CD4-positive, alpha-beta T cell (primary cell): ENCODE measurements at regions not wholly inside any gene's neighbourhood (a gene's known extent, or its start where the extent isn't known, plus 50 kb on each side); places are given as distances from the start of the nearest gene placed in this dataset.

Experiments
- ATAC-seq: fragments of 200-7000 bp; cut with Tn5 transposase; one replicate; pipeline ENCODE4 v1.10.0; 2022; ENCODE audit warnings: mild to moderate bottlenecking; ENCODE audit not compliant: poor library complexity
- CTCF ChIA-PET: fragments of 350-600 bp; sonication (Branson Sonifier 250); formaldehyde crosslinking; loops from one replicate; lab custom pipeline; 2021; ENCODE audit warnings: antibody characterized with exemption, inconsistent platforms; lab: Charles Lee
- POLR2A ChIA-PET: fragments of 350-600 bp; sonication (Branson Sonifier 250); formaldehyde crosslinking; loops from one replicate; lab custom pipeline; 2021; ENCODE audit warnings: antibody characterized with exemption, inconsistent platforms; lab: Charles Lee
- DNase-seq, 14 experiments: peaks; one replicate each; pipeline ENCODE4 v3.0.0-alpha.2; 2013 to 2020; ENCODE audit warnings: mixed read lengths in 2 of 14
- H3K27ac ChIP-seq, 2 donors: one replicate each; pipeline versions ENCODE4 v1.5.1 to v1.7.0; 2013; ENCODE audit warnings: low read length in 2 of 2, low read depth in 1 of 2, mild to moderate bottlenecking in 1 of 2
- H3K27me3 ChIP-seq, 2 experiments: 1 replicate in 1 of 2; 2 replicates in 1 of 2; pipeline versions ENCODE4 v1.6.1 to v1.7.0; 2013; ENCODE audit warnings: low read length in 2 of 2, control low read depth in 1 of 2, mild to moderate bottlenecking in 1 of 2, moderate library complexity in 1 of 2; ENCODE audit not compliant: insufficient read depth in 2 of 2, control insufficient read depth in 1 of 2
- H3K36me3 ChIP-seq: one replicate; pipeline ENCODE4 v1.6.1; 2013; ENCODE audit warnings: low read length, control low read depth; ENCODE audit not compliant: insufficient read depth
- H3K4me1 ChIP-seq: one replicate; pipeline ENCODE4 v1.6.1; 2013; ENCODE audit warnings: low read length, control low read depth; ENCODE audit not compliant: insufficient read depth
- H3K4me3 ChIP-seq: one replicate; pipeline ENCODE4 v1.5.1; 2013; ENCODE audit warnings: mild to moderate bottlenecking, low read length, moderate library complexity
- H3K9me3 ChIP-seq, 2 experiments: 1 replicate in 1 of 2; 2 replicates in 1 of 2; pipeline versions ENCODE4 v1.6.1 to v1.7.0; 2013; ENCODE audit warnings: low read length in 2 of 2, mild to moderate bottlenecking in 2 of 2, control low read depth in 1 of 2, moderate library complexity in 1 of 2; ENCODE audit not compliant: control insufficient read depth in 1 of 2, insufficient read depth in 1 of 2
- H3K27ac Mint-ChIP-seq: one replicate; pipeline ENCODE4 v1.8.0; 2020; ENCODE audit warnings: mixed read lengths
- H3K27me3 Mint-ChIP-seq: one replicate; pipeline ENCODE4 v1.8.0; 2021; ENCODE audit warnings: mixed read lengths
- H3K36me3 Mint-ChIP-seq: one replicate; pipeline ENCODE4 v1.8.0; 2021; ENCODE audit warnings: low read depth, mixed read lengths
- H3K4me1 Mint-ChIP-seq: one replicate; pipeline ENCODE4 v1.8.0; 2021; ENCODE audit warnings: low read depth, mixed read lengths
- H3K4me3 Mint-ChIP-seq: one replicate; pipeline ENCODE4 v1.8.0; 2020; ENCODE audit warnings: mild to moderate bottlenecking, mixed read lengths
- H3K9me3 Mint-ChIP-seq: one replicate; pipeline ENCODE4 v1.8.0; 2020; ENCODE audit warnings: mixed read lengths
- intact Hi-C, 2 experiments: fragments of 100-400 bp; cut with DNase I in 1 of 2; cut with micrococcal nuclease in 1 of 2; formaldehyde crosslinking; loops; one replicate each; pipeline versions ENCODE4 v1.15.1 to v1.9.0; 2023 to 2025; cut with DNase I, micrococcal nuclease
- TF ChIP-seq, protein P1 (sequence below): fragments of 200-600 bp; IDR thresholded peaks from one replicate; pipeline ENCODE4 v1.8.0; 2022; ENCODE audit warnings: antibody characterized with exemption, mild to moderate bottlenecking

DNA sequence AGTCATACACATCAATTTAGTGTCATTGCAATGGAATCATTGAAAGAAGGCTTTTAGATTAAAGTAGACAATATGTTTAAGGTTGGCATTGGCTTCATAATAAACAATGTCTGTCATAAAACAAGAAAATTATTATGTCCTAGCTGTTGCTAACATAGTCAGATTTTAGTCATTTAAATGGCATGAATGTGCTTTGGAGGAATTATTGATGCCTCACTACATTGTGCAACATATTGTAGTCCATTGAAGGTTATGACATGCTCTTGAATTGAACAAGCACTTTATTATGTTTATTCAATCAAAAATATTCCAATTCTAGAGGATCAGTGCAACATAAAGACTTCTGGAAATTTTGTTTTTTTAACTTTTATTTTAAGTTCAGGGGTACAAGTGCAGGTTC, 489.8 kb upstream of the AMOT start:
- CTCF ChIA-PET: no interaction called here
- Histone ChIP-seq H3K9me3 (no peaks in the 10 kb centered on the region), H3K27ac (no peak overlapping the region), H3K4me1 (no peaks in the 10 kb centered on the region), H3K4me3 (no peak overlapping the region), H3K36me3 (no peaks in the 10 kb centered on the region), H3K27me3 (no peaks in the 10 kb centered on the region)
- no peak for ATAC-seq
- POLR2A ChIA-PET: no interaction called here
- H3K4me3 Mint-ChIP-seq: no peak overlapping the region
- TF ChIP-seq, protein P1, sequence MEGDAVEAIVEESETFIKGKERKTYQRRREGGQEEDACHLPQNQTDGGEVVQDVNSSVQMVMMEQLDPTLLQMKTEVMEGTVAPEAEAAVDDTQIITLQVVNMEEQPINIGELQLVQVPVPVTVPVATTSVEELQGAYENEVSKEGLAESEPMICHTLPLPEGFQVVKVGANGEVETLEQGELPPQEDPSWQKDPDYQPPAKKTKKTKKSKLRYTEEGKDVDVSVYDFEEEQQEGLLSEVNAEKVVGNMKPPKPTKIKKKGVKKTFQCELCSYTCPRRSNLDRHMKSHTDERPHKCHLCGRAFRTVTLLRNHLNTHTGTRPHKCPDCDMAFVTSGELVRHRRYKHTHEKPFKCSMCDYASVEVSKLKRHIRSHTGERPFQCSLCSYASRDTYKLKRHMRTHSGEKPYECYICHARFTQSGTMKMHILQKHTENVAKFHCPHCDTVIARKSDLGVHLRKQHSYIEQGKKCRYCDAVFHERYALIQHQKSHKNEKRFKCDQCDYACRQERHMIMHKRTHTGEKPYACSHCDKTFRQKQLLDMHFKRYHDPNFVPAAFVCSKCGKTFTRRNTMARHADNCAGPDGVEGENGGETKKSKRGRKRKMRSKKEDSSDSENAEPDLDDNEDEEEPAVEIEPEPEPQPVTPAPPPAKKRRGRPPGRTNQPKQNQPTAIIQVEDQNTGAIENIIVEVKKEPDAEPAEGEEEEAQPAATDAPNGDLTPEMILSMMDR: no peak
- no peak for DNase-seq
- no peaks in the 10 kb centered on the region for H3K4me1 Mint-ChIP-seq
- H3K27me3 Mint-ChIP-seq: no peaks in the 10 kb centered on the region
- H3K9me3 Mint-ChIP-seq: no peaks in the 10 kb centered on the region
- H3K36me3 Mint-ChIP-seq: no peaks in the 10 kb centered on the region
- intact Hi-C loops: no loop called here
- H3K27ac Mint-ChIP-seq: no peak overlapping the region

DNA sequence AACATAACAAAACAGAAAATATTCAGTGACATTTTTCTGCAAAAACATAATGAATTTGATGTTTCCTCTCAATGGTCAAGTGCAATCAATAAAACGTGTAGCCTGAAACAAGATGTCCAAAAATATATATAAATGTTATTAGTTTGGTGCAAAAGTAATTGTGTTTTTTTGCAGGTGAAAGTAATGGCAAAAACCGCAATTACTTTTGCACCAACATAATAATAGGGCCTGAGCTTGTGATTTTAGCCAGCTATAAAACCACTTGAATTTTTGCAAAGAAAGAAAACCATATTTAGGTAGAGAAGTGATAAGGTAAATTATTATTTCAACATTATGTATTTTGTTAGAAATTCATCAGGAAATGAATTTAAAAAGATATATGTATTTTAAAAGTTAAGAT, 475.3 kb upstream of the AMOT start:
- Mint-ChIP-seq H3K27ac (no peak overlapping the region), H3K4me3 (no peak overlapping the region), H3K9me3 (no peaks in the 10 kb centered on the region), H3K27me3 (no peaks in the 10 kb centered on the region), H3K4me1 (no peaks in the 10 kb centered on the region), H3K36me3 (no peaks in the 10 kb centered on the region)
- ATAC-seq (no peak), DNase-seq (no peak)
- no peaks in the 10 kb centered on the region for H3K27me3 ChIP-seq
- no peaks in the 10 kb centered on the region for H3K4me1 ChIP-seq
- TF ChIP-seq, protein P1: no peak
- CTCF ChIA-PET: no interaction called here
- intact Hi-C loops: no loop called here
- POLR2A ChIA-PET: no interaction called here
- H3K27ac ChIP-seq: no peak overlapping the region
- no peaks in the 10 kb centered on the region for H3K36me3 ChIP-seq
- no peak overlapping the region for H3K4me3 ChIP-seq
- no peaks in the 10 kb centered on the region for H3K9me3 ChIP-seq

GRCh38 chrX:113305496-113305895, 464.9 kb upstream of the AMOT start:
- H3K27ac ChIP-seq: no peak overlapping the region
- no peak for ATAC-seq
- H3K4me1 ChIP-seq: no peaks in the 10 kb centered on the region
- intact Hi-C loops: no loop called here
- TF ChIP-seq, protein P1: no peak
- no peaks in the 10 kb centered on the region for H3K9me3 ChIP-seq
- no peak overlapping the region for H3K4me3 ChIP-seq
- Mint-ChIP-seq H3K36me3 (no peaks in the 10 kb centered on the region), H3K27ac (no peak overlapping the region), H3K4me1 (no peaks in the 10 kb centered on the region), H3K4me3 (no peak overlapping the region), H3K27me3 (no peaks in the 10 kb centered on the region), H3K9me3 (peaks cover 5% of the 10 kb centered on the region)
- H3K27me3 ChIP-seq: no peaks in the 10 kb centered on the region
- no peak for DNase-seq
- ChIA-PET POLR2A (no interaction called here), CTCF (no interaction called here)
- no peaks in the 10 kb centered on the region for H3K36me3 ChIP-seq
